Daoy (cell line): ENCODE measurements at regions not wholly inside any gene's neighbourhood (a gene's known extent, or its start where the extent isn't known, plus 50 kb on each side); places are given as distances from the start of the nearest gene placed in this dataset.

ENCODE experiments used
- DNase-seq: peaks from one replicate; pipeline ENCODE4 v3.0.0-alpha.2; 2015; ENCODE audit warnings: low read depth

GRCh38 chr2:213202011-213202410, 50.6 kb upstream of the IKZF2 start:
- no peak for DNase-seq

DNA sequence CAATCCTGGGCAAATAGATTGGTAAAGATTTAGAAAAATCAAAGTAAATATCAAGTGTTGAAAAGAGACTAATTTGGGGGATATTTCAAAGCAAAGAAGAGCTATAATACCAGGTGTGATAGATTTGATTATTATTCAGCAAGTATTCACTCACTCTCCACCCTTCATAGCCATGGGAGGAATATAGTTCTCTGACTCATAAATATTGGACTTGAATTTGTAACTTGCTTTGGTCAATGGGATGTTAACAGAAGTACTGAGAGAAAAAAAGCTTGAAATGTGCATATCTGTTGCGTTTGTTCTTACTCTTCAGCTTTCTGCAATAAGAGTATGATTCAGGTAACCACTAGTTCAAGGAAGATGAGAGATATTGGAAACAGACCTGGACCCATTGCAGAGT, 54.5 kb upstream of the IKZF2 start:
- no peak for DNase-seq

DNA sequence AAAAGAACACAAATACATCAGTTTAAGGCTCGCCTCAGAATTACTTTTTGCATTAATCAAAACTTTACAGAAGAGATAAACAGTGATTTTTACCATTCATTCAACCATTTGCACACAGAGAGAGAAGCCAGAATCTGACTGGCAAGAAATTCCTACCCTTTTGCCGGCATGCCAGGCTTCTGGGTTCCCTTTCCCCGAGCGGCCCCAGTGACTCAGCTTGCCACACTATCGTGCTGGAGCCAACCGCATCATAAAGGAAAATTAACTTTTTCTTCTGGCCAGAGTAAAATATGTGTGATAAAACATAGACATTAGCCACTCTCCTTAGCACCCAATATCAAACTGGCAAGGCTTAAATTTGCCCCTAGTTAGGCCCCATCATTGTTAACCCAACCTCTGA, 61.8 kb upstream of the IKZF2 start:
- DNase-seq: peak; percentile 37

DNA sequence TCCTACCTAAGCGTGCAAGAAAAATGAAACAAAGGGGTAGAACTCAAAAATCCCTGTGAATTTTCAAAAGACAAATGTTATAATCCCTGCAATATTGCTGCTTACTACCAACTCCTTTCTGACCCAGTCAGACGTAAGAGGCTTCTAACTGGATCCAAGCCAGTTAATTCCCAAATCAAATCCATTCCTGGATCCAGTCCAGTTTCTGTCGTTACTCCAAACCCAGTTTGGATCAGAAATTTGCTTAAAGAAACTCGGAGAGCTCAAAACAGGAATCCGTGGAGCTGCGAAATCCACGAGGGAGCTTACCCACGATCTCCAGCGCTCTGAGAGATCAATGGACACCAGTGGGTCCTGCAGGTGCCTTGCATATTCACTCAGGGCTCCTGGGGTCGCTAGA, 62.8 kb upstream of the IKZF2 start:
- no peak for DNase-seq

DNA sequence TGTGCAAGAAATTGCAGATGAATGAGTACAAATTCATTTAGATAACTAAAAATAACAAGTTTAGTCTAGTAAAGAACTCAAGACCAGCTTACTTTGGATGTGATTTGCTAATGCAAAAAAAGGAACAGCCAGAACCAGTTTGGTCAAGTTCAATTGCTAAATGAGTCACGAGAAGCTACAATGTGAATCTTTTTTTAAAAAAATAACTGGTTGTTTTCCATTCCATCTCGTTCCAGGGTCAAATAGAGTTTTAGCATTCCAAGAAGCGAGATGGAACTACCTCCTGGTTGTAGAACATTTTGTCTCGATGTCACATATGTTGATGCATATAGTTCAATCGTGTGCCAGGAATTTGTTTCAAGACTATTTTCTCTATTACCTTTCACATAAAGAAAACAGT, 65.0 kb upstream of the IKZF2 start:
- no peak for DNase-seq

DNA sequence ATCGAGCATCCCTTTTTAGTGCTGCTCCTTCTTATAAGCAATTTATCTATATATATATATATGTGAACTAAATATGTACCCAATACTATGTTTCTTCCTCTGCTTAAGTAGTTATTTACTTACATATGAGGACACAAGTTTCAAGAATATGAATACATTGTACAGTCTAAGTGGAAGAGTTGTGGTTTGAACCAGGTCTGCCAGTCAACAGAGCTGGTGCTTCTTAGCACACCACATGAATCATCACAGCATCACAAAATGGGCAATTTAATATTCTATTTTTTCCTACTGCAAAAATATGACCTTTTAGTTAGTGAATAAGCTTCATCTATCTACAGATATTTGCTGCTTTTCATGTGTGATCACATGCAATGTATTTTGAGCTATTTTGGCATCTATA, 64.4 kb upstream of the SPAG16 start:
- DNase-seq: no peak

DNA sequence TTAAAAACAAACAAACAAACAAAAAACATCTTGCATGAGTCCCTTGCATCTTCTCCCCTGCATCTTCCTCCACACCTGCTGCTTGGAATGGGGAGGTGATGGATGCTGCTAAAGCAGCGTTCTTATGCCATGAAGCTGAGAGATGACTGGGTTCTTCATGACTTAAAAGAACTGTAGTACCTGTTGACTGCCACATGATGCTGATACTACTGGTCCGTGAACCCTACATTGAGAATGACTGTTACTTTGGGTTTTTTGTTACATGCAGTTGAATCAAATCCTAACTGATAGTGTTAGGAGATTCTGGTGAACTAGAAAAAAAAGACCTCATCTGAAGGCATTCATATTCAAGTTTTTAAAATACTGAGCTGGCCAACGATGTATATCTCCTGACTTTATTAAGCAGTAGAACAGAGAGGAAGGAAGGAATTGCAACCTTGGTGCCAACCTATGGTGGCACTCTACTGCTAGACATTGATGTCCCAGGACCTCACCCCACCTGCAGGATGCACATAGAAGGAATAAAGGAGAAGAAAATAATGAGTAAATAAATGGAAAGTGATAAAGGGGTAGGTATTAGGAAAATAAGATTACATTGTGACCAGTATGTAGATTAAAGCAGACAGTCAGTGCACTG, 63.2 kb upstream of the SPAG16 start:
- DNase-seq: no peak

DNA sequence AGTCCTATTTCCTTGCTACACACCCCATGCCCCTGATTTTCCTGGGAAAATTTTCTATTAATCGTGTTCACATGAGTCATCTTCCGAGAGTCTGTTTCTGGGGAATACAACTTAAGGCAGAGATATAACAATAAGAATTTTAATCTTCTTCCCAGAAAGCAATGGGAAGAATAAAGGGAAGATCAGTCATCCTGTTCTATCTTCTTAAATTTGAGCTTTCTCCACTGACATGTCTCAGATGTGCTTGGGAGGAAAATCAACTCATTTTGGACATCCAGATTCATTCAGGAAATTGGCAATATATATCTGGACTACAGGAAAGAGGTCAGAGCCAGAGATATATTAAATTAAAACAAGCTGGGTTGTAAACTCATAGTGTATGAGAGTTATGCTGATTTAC, 62.3 kb upstream of the SPAG16 start:
- no peak for DNase-seq

- no peak for DNase-seq
Measured at GRCh38 chr2:213224366-213224765, 59.9 kb upstream of the SPAG16 start.

- DNase-seq: no peak
Measured at GRCh38 chr2:213225866-213226265, 58.4 kb upstream of the SPAG16 start.

DNA sequence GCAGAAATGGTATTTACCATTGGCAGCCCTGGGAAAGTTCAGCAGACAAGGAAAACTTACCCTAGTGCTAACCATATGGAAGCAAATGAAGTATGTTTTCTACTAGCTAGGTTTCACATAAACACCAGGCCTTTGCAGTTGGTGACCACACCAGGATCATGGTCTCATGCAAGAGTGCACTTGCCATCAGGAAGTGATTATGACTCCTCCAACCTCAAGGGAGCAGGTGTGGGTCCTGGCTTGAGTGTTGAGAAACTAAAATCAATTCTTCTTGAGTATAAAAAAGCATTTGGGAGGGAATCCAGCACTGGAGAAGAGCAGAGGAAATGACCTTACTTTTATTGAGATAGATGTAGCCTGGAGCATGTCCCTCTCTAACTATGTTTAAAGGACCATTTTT, 56.8 kb upstream of the SPAG16 start:
- peak; percentile 15 for DNase-seq

DNA sequence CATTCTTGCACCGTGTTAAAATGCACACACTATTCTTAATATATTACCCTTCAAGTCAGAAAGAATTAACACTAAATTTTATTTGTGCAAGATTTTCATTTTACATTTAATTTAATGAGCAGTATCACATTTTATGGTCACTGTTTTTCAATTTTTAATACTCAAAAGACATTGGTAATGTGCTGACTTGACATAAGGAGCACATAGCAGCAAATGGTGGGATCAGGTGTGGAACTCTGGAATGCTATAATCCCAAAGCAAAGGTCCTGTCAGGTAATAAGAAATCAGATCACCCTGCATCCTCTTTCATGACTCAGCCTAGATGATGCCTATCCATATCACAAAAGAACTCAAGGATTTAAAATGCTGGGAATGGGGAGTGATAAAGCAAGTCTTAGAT, 55.6 kb upstream of the SPAG16 start:
- DNase-seq: no peak

- peak; percentile 78 for DNase-seq
Measured at GRCh38 chr2:213229814-213230213, 54.5 kb upstream of the SPAG16 start.

DNA sequence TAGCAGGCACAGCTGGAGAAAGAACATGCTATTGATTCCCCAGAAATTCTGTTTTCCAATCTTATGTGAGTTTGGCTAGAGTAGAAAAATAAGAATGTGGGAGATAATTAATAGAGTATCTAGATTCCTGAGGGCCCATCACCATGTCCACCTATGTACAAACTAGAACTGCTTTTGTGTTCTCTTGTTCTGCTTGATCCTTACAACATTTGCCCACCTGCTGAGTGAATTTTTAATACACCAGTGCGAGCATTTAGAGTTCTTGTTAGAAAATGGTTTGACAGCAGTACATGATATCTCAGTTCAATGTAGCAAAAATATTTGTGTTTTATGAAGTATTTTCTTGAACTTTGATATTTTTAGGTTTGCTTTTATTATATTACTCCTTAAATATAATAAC, 52.3 kb upstream of the SPAG16 start:
- DNase-seq: no peak

- DNase-seq: no peak
Measured at GRCh38 chr2:213232649-213233437, 51.4 kb upstream of the SPAG16 start.

DNA sequence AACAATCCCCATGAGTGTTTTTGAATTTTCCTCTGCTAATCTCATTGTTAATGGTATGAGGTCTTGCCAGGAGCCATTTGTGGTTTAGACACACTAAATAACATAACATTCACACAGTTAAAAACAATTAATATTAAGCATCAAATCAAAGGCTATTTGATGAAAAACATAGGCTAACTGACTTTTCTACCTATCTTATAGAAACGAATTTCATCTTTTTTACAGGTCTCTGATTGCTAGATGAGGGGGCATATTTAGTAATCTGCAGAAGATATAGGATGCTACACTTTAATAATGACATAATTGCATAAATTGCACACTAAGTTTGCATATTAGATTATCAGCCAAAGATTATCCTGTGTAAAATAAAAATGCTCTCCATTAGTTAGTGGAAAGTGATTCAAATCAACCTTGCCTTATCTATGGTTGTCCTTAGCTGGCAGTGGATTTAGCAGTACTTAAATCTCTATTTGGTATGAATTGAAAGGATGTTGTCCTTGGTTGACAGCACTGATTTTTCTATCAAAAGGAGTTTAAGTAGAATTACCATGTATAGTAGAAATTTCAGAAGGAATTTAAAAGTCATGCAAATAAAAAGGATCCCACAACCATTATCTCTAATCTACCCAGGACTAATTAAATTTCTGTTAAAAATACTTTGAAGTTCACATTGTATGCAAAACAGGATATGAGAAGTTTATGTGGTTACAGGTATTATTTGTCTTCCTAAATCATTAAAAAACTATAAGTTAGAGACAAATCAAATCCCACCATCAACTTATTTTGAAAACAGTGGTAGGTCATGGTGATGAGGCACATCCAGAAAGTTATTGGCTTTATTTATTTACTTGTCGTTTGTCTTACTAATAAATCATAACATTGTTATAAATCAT, 50.6 kb upstream of the SPAG16 start:
- DNase-seq: no peak
